Mucosa of rectum (tissue), 2 donors: ENCODE measurements at regions not wholly inside any gene's neighbourhood (a gene's known extent, or its start where the extent isn't known, plus 50 kb on each side); places are given as distances from the start of the nearest gene placed in this dataset.
"Not testable (repeated sequence)": the region's sequence is repeated elsewhere in the genome, so short reads cannot be mapped to it uniquely, and the experiment has no call there.

Experiments
- H3K27ac ChIP-seq, 2 donors: one replicate each; pipeline ENCODE4 v1.7.0; 2013; ENCODE audit warnings: inconsistent platforms in 2 of 2, low read depth in 2 of 2, low read length in 2 of 2
- H3K27me3 ChIP-seq, 2 donors: one replicate each; pipeline ENCODE4 v1.7.0; 2013; ENCODE audit warnings: low read length in 2 of 2; ENCODE audit not compliant: control insufficient read depth in 2 of 2, insufficient read depth in 2 of 2
- H3K36me3 ChIP-seq, 2 donors: one replicate each; pipeline ENCODE4 v1.7.0; 2013; ENCODE audit warnings: low read length in 2 of 2; ENCODE audit not compliant: control insufficient read depth in 2 of 2, insufficient read depth in 2 of 2
- H3K4me1 ChIP-seq, 2 donors: one replicate each; pipeline ENCODE4 v1.7.0; 2013; ENCODE audit warnings: low read length in 2 of 2, mild to moderate bottlenecking in 1 of 2; ENCODE audit not compliant: control insufficient read depth in 2 of 2, insufficient read depth in 2 of 2
- H3K4me3 ChIP-seq, 2 donors: one replicate each; pipeline ENCODE4 v1.7.0; 2013; ENCODE audit warnings: low read length in 2 of 2
- H3K9ac ChIP-seq, 2 donors: one replicate each; pipeline ENCODE4 v1.7.0; 2013; ENCODE audit warnings: low read length in 2 of 2, low read depth in 1 of 2, mild to moderate bottlenecking in 1 of 2
- H3K9me3 ChIP-seq, 2 donors: one replicate each; pipeline ENCODE4 v1.7.0; 2013; ENCODE audit warnings: low read length in 2 of 2; ENCODE audit not compliant: control insufficient read depth in 2 of 2
- donor health status: healthy.
- donor health status: Normal muscosa, but diverticular disease.

DNA sequence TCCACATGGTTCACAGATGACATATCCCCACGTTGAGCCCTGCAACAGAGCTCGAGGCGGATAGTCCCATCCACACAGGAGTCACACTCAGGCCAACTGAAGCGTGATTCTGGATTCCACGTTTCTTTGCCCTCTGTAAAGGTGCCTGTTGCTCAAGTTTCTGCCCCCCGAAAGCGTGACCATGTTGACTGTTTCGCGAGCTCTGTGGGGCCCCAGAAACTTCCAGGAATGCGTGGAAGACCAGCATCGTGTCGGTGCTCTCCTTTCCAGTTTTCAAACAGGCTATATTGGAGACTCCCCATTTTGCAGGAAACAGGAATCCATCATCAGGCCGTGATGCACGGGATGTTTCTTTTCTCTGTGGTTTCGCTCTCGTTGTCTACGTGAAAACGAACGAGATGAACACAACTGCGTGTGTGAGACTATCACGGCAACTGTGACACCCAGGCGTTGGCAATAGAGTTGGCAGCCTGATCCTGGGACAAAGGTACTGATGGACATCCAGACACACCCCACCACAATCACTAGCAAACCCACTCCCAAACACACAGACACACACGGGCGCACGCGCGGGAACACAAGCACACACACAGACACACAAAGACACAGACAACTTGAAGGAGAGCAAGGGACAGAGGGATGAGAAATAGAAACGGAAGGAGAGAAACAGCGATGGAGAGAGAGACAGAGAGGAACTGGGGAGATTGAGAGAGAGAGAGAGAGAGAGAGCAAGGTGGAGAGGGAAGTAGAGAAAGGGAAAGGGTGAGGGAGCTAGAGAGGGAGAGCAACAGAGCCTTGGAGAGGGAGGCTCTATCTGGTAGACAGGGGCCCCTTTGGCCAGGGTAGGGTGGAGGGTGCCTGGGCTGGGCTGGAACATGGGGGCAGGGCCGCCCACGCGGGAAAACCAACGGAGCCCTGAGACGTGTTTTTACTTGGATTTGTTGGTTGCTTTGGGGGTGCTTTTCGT, 1609.3 kb downstream of the SPATA31A7 start:
- Histone ChIP-seq H3K4me3 (peak overlapping the region; percentile 17 to 63), H3K27ac (peak overlapping the region in 1 of 2 donors; percentile 29), H3K27me3 (peaks cover 8 to 15% of the 10 kb centered on the region in 2 donors), H3K9ac (peak overlapping the region in 1 of 2 donors; percentile 38)
- not testable (repeated sequence) for H3K36me3 ChIP-seq, H3K4me1 ChIP-seq, H3K9me3 ChIP-seq

DNA sequence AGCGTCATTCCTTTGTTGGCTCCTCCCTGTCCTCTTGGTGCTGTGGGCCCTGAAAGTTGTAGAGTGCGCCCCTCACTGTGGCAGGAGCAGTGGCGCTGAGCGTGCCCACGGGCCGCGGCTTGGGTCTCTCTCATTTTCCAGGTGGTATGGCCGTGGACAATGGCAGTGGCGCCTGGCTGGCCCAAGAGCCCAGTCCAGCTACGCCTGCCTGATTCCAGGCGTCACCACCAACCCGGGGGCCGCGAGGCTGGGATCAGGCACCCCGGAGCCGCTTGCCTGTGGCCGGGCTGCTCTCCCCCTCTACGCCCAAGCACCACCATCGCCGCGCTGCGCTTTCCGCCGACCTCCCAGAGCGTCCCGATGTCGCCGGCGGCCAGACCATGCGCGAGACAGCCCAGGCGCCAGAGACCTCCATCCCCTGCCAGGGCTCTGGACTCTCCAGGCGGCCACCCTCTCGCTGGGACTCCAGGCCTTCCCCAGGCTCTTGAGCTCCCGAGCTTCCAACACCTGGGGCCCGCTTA, 1610.1 kb downstream of the SPATA31A7 start:
- peak overlapping the region; percentile 29 to 43 for H3K27ac ChIP-seq
- peaks cover 11 to 15% of the 10 kb centered on the region in 2 donors for H3K27me3 ChIP-seq
- H3K4me1 ChIP-seq, H3K36me3 ChIP-seq, H3K9me3 ChIP-seq: not testable (repeated sequence)
- peak overlapping the region; percentile 17 to 63 for H3K4me3 ChIP-seq
- peak overlapping the region in 1 of 2 donors; percentile 38 for H3K9ac ChIP-seq

DNA sequence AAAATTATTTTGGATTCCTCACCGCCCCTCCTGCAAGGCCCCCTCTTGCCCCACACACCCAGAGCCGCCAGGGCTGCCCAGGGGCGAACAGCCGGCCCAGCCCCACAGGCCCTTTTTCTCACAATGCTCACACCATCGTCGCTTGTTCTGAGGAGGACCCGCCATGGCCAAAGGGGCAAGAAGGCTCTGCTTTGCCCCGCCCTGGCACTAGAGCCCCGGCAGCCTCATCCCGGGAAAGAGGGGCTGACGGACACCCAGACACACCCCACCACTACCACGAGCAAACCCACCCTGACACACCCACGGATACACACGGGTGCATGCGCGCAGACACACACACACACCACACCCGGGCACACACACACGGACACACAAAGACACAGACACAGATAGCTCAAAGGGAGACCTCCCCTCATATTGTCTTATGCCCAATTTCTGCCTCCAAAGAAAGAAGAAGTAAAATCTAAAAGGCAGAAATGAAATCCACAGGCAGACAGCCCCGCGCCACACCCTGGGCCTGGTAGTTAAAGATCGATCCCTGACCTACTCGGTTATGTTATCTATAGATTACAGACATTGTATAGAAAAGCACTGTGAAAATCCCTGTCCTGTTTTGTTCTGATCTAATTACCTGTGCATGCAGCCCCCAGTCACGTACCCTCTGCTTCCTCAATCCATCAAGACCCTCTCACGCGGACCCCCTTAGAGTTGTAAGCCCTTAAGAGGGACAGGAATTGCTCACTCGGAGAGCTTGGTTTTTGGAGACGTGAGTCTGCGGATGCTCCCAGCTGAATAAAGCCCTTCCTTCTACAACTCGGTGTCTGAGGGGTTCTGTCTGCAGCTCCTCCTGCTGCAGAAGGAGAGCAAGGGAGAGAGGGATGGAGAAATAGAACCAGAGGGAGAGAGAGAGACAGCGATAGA, 1610.9 kb downstream of the SPATA31A7 start:
- H3K9me3 ChIP-seq, H3K36me3 ChIP-seq, H3K4me1 ChIP-seq: not testable (repeated sequence)
- Histone ChIP-seq H3K4me3 (peak overlapping the region; percentile 36 to 63), H3K9ac (peak overlapping the region in 1 of 2 donors; percentile 52), H3K27ac (peak overlapping the region; percentile 29 to 48), H3K27me3 (peaks cover 11 to 15% of the 10 kb centered on the region in 2 donors)

DNA sequence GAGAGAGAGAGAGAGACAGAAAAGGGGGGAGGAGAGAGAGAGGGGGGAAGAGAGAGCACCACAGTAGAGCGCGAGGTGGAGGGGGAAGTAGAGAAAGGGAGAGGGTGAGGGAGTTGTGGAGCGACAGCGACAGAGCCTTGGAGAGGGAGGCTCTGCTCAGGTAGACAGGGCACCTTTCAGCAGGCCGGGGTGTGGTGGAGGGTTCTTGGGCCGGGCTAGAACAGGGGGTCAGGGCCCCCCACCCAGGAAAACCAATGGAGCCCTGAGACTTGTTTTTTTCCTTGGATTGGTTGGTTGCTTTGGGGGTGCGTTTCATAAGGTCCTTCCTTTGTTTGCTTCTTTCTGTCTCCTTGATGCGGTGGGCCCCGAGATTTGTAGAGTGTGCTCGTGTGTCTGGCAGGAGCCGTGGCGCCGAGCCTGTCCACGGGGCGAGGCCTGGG, 1611.6 kb downstream of the SPATA31A7 start:
- Histone ChIP-seq H3K4me3 (peak overlapping the region in 1 of 2 donors; percentile 57), H3K9ac (peak overlapping the region in 1 of 2 donors; percentile 38), H3K27me3 (peaks cover 11 to 15% of the 10 kb centered on the region in 2 donors), H3K27ac (peak overlapping the region; percentile 5 to 48)
- H3K36me3 ChIP-seq, H3K9me3 ChIP-seq, H3K4me1 ChIP-seq: not testable (repeated sequence)

DNA sequence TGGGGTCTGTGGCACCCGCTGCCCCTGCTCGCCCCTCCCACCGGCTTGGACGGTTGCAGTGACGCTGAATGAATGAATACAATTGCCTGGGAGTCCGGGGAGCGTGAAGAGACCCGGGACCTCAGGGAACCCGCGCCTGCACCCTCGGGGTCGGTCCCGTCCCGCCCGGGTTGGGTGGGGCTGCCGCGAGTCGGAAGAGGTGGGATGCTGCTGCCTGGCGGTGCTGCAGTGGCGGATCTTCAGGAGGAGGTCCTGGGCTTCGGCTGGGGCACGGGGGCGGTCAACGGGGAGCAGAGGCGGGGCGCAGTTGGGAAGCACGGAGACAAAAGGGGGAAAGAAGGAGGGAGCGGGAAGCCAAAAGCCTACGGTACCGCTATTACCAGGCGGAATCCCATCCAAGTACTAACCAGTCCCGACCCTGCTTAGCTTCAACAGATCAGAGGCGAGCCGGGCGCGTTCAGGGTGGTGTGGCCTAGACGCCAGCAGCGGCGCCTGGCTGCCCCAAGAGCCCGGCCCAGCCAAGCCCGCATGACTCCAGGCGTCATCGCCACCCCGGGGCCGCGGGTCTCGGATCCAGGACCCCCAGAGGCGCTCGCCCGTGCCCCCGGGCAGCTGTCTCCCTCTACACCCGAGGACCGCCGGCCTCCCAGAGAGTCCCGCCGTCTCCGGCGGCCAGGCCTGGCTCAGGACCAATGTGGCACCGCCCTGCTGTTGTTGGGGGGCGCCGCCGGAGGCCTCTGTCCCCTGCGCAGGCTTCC, 1612.3 kb downstream of the SPATA31A7 start:
- H3K9ac ChIP-seq: peak overlapping the region; percentile 63 to 72
- H3K27me3 ChIP-seq: peaks cover 11 to 15% of the 10 kb centered on the region in 2 donors
- peak overlapping the region; percentile 76 to 77 for H3K27ac ChIP-seq
- not testable (repeated sequence) for H3K36me3 ChIP-seq, H3K9me3 ChIP-seq, H3K4me1 ChIP-seq
- H3K4me3 ChIP-seq: peak overlapping the region; percentile 54 to 57

DNA sequence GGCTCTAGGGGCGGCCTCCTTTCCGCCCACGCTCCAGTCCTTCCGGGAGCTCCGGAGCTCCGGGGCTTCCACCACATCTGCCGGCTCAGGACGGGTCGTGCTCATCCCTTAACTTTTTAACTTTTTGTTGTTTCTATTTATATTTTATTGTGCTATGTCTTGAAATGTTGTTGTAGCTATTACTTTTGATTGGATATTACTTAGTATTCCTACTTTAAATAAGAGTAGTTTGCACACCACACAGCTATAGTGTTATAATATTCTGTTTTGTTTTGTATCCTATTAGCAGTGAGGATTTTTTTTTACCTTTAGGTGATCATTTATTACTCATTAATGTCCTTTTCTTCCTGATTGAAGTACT, 1612.9 kb downstream of the SPATA31A7 start:
- not testable (repeated sequence) for H3K36me3 ChIP-seq, H3K27ac ChIP-seq, H3K9ac ChIP-seq, H3K9me3 ChIP-seq, H3K4me1 ChIP-seq
- Histone ChIP-seq H3K4me3 (peak overlapping the region in 1 of 2 donors; percentile 54), H3K27me3 (peaks cover 11 to 15% of the 10 kb centered on the region in 2 donors)

DNA sequence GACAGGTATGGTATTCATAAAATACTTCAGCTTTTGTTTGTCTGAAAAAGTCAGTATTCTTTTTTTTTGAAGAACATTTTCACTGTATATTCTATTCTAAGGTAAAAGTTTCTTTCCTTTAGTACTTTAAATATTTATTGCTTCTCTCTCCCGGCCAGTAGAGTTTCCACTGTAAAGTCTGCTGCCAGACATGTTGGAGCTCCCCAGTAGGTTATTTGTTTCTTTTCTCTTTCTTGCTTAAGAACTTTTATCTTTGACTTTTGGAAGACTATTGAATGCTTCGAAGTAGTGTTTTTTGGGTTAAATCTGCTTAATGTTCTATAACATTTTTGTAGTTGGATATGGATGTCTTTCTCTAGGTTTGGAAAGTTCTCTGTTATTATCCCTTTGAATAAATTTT, 1613.3 kb downstream of the SPATA31A7 start:
- H3K36me3 ChIP-seq, H3K4me3 ChIP-seq, H3K9me3 ChIP-seq, H3K4me1 ChIP-seq, H3K27ac ChIP-seq, H3K9ac ChIP-seq: not testable (repeated sequence)
- peaks cover 11 to 15% of the 10 kb centered on the region in 2 donors for H3K27me3 ChIP-seq

DNA sequence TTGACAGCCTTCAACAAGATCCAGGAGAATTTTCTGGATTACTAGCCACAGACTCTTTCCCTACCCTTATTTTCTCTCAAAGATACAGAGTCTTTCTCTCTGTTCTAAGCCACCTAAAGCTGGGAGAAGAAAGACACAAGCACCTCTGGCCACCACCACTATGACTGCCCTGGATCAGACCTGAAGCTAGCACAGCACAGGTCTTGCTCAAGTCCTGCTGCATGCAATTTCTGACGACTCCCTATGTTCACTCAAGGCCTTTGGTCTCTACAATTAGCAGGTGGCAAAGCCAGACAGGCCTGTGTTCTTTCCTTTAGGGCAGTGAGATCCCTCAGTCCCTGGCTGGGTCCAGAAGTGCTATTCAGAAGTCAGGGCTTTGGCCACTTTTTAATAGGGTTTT, 1614.5 kb downstream of the SPATA31A7 start:
- not testable (repeated sequence) for H3K4me3 ChIP-seq, H3K9ac ChIP-seq, H3K9me3 ChIP-seq, H3K4me1 ChIP-seq, H3K36me3 ChIP-seq, H3K27ac ChIP-seq
- peaks cover 8 to 12% of the 10 kb centered on the region in 2 donors for H3K27me3 ChIP-seq

DNA sequence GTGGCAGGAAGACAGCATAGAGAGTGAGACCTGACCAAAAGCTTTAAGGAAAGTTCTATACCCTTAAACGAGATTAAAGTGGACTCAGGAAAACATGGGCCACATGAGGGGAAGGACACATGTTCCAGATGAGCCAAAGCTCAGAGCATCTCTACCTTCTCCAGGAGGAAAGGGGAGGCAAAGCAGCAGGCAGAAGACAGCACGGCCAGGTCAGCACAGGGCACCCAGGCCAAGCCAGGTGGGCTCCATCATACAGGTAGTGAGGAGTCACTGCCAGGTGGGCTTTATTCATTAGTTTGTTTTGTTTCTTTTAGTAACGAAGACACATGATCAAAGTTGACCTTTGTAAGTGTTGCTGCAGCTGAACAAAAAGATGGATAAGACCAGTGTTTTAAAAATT, 1617.6 kb downstream of the SPATA31A7 start:
- not testable (repeated sequence) for H3K4me1 ChIP-seq, H3K27me3 ChIP-seq, H3K36me3 ChIP-seq, H3K4me3 ChIP-seq, H3K27ac ChIP-seq, H3K9me3 ChIP-seq, H3K9ac ChIP-seq
